PFSK-1 (cell line): ENCODE measurements at regions not wholly inside any gene's neighbourhood (a gene's known extent, or its start where the extent isn't known, plus 50 kb on each side); places are given as distances from the start of the nearest gene placed in this dataset.

Experiments used
- FOXP2 ChIP-seq: optimal IDR thresholded peaks from 2 replicates; pipeline ENCODE3; 2011; ENCODE audit warnings: borderline replicate concordance, control low read depth, inconsistent platforms; ENCODE audit not compliant: insufficient read depth; ENCODE audit errors: extremely low read length, extremely low read depth
- POLR2AphosphoS5 ChIP-seq: IDR thresholded peaks from 2 replicates; pipeline ENCODE4 v1.6.1; 2012; ENCODE audit warnings: low read depth, mild to moderate bottlenecking, control low read depth, low read length, moderate library complexity
- SIN3A ChIP-seq: IDR thresholded peaks from 2 replicates; pipeline ENCODE4 v1.6.1; 2012; ENCODE audit warnings: mild to moderate bottlenecking, low read length, moderate library complexity, borderline replicate concordance; ENCODE audit not compliant: insufficient read depth
- TAF1 ChIP-seq: IDR thresholded peaks from 2 replicates; pipeline ENCODE4 v1.6.1; 2012; ENCODE audit warnings: low read length, control low read depth, borderline replicate concordance; ENCODE audit not compliant: insufficient read depth
- TF ChIP-seq, protein P1 (sequence below), 2 experiments: IDR thresholded peaks; 2 replicates each; pipeline versions ENCODE4 v1.6.1 to v1.8.0; 2011 to 2012; ENCODE audit warnings: low read depth in 2 of 2, low read length in 2 of 2, control low read depth in 1 of 2, inconsistent platforms in 1 of 2, mild to moderate bottlenecking in 1 of 2, moderate library complexity in 1 of 2; ENCODE audit not compliant: insufficient read depth in 1 of 2

DNA sequence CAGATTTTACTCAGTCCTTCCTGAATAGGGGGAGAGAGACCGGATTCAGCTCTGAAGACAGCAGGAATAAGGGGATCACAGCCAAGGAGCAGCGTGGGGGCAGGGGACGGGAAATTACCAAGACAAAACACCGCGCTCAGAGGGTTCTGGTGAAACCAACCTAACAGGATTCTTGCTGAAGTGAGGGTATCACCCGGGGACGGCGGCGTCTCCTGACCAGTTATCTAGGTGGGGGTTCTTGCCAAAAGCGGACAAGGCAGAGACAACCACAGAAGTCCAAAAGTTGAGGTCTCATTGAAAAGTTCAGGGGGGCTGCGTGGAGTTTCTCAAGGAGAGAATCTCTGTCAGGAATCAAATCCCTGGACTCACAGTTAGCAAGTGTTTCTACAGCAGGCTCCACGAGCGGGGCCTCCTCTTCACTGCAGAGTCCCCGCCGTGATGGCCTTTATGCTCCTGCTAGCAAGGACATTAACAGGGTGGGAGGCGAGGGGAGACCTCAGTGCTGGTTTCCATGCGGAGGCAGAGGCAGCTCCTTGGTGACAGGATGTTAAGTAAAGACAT is 291.0 kb downstream of the BRD1 start:
- TF ChIP-seq, protein P1, sequence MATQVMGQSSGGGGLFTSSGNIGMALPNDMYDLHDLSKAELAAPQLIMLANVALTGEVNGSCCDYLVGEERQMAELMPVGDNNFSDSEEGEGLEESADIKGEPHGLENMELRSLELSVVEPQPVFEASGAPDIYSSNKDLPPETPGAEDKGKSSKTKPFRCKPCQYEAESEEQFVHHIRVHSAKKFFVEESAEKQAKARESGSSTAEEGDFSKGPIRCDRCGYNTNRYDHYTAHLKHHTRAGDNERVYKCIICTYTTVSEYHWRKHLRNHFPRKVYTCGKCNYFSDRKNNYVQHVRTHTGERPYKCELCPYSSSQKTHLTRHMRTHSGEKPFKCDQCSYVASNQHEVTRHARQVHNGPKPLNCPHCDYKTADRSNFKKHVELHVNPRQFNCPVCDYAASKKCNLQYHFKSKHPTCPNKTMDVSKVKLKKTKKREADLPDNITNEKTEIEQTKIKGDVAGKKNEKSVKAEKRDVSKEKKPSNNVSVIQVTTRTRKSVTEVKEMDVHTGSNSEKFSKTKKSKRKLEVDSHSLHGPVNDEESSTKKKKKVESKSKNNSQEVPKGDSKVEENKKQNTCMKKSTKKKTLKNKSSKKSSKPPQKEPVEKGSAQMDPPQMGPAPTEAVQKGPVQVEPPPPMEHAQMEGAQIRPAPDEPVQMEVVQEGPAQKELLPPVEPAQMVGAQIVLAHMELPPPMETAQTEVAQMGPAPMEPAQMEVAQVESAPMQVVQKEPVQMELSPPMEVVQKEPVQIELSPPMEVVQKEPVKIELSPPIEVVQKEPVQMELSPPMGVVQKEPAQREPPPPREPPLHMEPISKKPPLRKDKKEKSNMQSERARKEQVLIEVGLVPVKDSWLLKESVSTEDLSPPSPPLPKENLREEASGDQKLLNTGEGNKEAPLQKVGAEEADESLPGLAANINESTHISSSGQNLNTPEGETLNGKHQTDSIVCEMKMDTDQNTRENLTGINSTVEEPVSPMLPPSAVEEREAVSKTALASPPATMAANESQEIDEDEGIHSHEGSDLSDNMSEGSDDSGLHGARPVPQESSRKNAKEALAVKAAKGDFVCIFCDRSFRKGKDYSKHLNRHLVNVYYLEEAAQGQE (IDR thresholded peaks at IDR 0.05; ENCODE audit: insufficient read depth in 1 of 2, low read depth in 2 of 2, low read length in 2 of 2) = no peak
- TF ChIP-seq FOXP2 (no peak), SIN3A (no peak), TAF1 (no peak)

- TF ChIP-seq TAF1 (no peak), SIN3A (no peak), POLR2AphosphoS5 (no peak), FOXP2 (no peak)
- TF ChIP-seq, protein P1 (IDR thresholded peaks at IDR 0.05; ENCODE audit: insufficient read depth in 1 of 2, low read depth in 2 of 2, low read length in 2 of 2) = no peak
Observed at GRCh38 chr22:49535527-49536125, 292.0 kb downstream of the BRD1 start.

GRCh38 chr22:49535126-49535525 is 292.5 kb downstream of the BRD1 start:
- TF ChIP-seq, protein P1 (IDR thresholded peaks at IDR 0.05; ENCODE audit: insufficient read depth in 1 of 2, low read depth in 2 of 2, low read length in 2 of 2) = no peak
- TF ChIP-seq TAF1 (no peak), POLR2AphosphoS5 (no peak), FOXP2 (no peak), SIN3A (no peak)

DNA sequence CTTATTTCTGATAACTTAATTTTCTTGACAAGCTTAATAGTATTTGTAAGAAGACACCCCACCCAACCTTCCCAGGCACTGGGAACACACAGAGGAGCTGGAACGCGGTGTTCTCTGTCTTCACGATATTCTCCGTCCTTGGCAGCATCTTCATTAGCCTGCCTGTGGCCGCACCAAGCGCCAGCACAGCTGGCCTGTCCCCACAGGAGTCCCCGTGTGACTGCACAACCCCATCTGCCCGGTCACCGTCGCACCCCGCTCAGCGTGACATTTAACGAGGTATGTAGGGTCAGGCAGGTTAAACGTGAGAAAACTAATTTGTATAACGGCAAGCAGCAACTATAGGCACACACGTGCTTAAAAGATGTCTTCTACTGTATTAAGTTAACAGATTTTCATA is 293.3 kb downstream of the BRD1 start:
- TF ChIP-seq POLR2AphosphoS5 = no peak
- TF ChIP-seq FOXP2 = no peak
- TF ChIP-seq, protein P1 (IDR thresholded peaks at IDR 0.05; ENCODE audit: insufficient read depth in 1 of 2, low read depth in 2 of 2, low read length in 2 of 2) = no peak
- TF ChIP-seq SIN3A = no peak
- TF ChIP-seq TAF1 = no peak
